Keratinocyte (primary cell): ENCODE measurements at regions not wholly inside any gene's neighbourhood (a gene's known extent, or its start where the extent isn't known, plus 50 kb on each side); places are given as distances from the start of the nearest gene placed in this dataset.
"Not testable (repeated sequence)": the region's sequence is repeated elsewhere in the genome, so short reads cannot be mapped to it uniquely, and the experiment has no call there.

Source experiments
- DNase-seq: peaks from one replicate; pipeline ENCODE4 v3.0.0-alpha.2; 2011; ENCODE audit warnings: low read depth, missing footprints, low spot score
- FAIRE-seq: peaks from 2 replicates; lab custom pipeline; 2011; peaks lifted over from hg19 to GRCh38; lab: Jason Lieb, UNC
- H2AFZ ChIP-seq: 2 replicates; pipeline ENCODE4 v1.6.0; 2012; ENCODE audit warnings: low read length, control low read depth, inconsistent platforms; ENCODE audit not compliant: control insufficient read depth
- H3K27ac ChIP-seq: 2 replicates; pipeline ENCODE4 v1.5.1; 2011; ENCODE audit warnings: low read length; ENCODE audit not compliant: control insufficient read depth, insufficient read depth
- H3K27me3 ChIP-seq: 3 replicates; pipeline ENCODE4 v1.6.0; 2011; ENCODE audit warnings: low read length; ENCODE audit not compliant: control insufficient read depth, insufficient read depth; ENCODE audit errors: extremely low read depth
- H3K36me3 ChIP-seq, 2 experiments: 2 replicates in 1 of 2; 3 replicates in 1 of 2; pipeline ENCODE4 v1.5.1; 2011; ENCODE audit warnings: low read length in 2 of 2, mild to moderate bottlenecking in 1 of 2; ENCODE audit not compliant: control insufficient read depth in 2 of 2, insufficient read depth in 2 of 2; ENCODE audit errors: extremely low read depth in 1 of 2
- H3K4me1 ChIP-seq: 3 replicates; pipeline ENCODE4 v1.5.1; 2011; ENCODE audit warnings: low read length; ENCODE audit not compliant: control insufficient read depth, insufficient read depth; ENCODE audit errors: extremely low read depth
- H3K4me2 ChIP-seq: 3 replicates; pipeline ENCODE4 v1.6.0; 2011; ENCODE audit warnings: low read depth, low read length; ENCODE audit not compliant: control insufficient read depth, insufficient read depth; ENCODE audit errors: extremely low read depth
- H3K4me3 ChIP-seq, 3 experiments: fragments of 200-600 bp in 1 of 3; sonication (generic) in 1 of 3; 2 replicates in 2 of 3; 3 replicates in 1 of 3; pipeline ENCODE4 v1.5.1; 2011 to 2016; ENCODE audit warnings: low read length in 3 of 3, mild to moderate bottlenecking in 3 of 3, control low read depth in 2 of 3, inconsistent platforms in 1 of 3, low read depth in 1 of 3, mixed read lengths in 1 of 3, mixed run types in 1 of 3, moderate library complexity in 1 of 3; ENCODE audit not compliant: control insufficient read depth in 2 of 3, insufficient read depth in 2 of 3; ENCODE audit errors: extremely low read depth in 1 of 3
- H3K79me2 ChIP-seq: 2 replicates; pipeline ENCODE4 v1.6.0; 2012; ENCODE audit warnings: low read length; ENCODE audit not compliant: control insufficient read depth, insufficient read depth
- H3K9ac ChIP-seq: 3 replicates; pipeline ENCODE4 v1.6.0; 2011; ENCODE audit warnings: low read length; ENCODE audit not compliant: control insufficient read depth, insufficient read depth; ENCODE audit errors: extremely low read depth
- H3K9me1 ChIP-seq: 3 replicates; pipeline ENCODE4 v1.6.0; 2011; ENCODE audit warnings: low read length; ENCODE audit not compliant: control insufficient read depth, insufficient read depth; ENCODE audit errors: extremely low read depth
- H3K9me3 ChIP-seq: 2 replicates; pipeline ENCODE4 v1.5.1; 2012; ENCODE audit warnings: low read depth, low read length; ENCODE audit not compliant: control insufficient read depth
- H4K20me1 ChIP-seq: 3 replicates; pipeline ENCODE4 v1.6.0; 2011; ENCODE audit warnings: low read length; ENCODE audit not compliant: control insufficient read depth, insufficient read depth; ENCODE audit errors: extremely low read depth
- dilution Hi-C: fragments of 300-500 bp; cut with MboI; formaldehyde crosslinking; loops from one replicate; pipeline ENCODE4 v1.7.0; 2020; ENCODE audit warnings: low sequenced_read_pairs; ENCODE audit not compliant: extremely low pct_ligation_motif_present
- TF ChIP-seq, protein P1 (sequence below), 3 experiments: IDR thresholded peaks in 1 of 3; conservative IDR thresholded peaks in 1 of 3; optimal IDR thresholded peaks in 1 of 3; 2 replicates in 2 of 3; 3 replicates in 1 of 3; pipeline versions ENCODE3 to v1.5.1; 2011; ENCODE audit warnings: low read length in 3 of 3, mild to moderate bottlenecking in 3 of 3, moderate library complexity in 2 of 3, control low read depth in 1 of 3, inconsistent platforms in 1 of 3; ENCODE audit not compliant: insufficient read depth in 2 of 3; ENCODE audit errors: extremely low read depth in 1 of 3

DNA sequence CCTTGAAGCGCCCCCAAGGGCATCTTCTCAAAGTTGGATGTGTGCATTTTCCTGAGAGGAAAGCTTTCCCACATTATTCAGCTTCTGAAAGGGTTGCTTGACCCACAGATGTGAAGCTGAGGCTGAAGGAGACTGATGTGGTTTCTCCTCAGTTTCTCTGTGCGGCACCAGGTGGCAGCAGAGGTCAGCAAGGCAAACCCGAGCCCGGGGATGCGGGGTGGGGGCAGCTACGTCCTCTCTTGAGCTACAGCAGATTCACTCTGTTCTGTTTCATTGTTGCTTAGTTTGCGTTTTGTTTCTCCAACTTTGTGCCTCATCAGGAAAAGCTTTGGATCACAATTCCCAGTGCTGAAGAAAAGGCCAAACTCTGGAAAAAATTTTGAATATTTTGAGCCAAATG is 100.5 kb downstream of the OR4F16 start:
- DNase-seq, H3K4me2 ChIP-seq, H3K27me3 ChIP-seq, H3K4me1 ChIP-seq, FAIRE-seq, H3K79me2 ChIP-seq, H3K9ac ChIP-seq, H3K9me1 ChIP-seq, dilution Hi-C loops, H3K27ac ChIP-seq, H3K36me3 ChIP-seq, H3K4me3 ChIP-seq, H2AFZ ChIP-seq, H3K9me3 ChIP-seq, H4K20me1 ChIP-seq: not testable (repeated sequence)
- TF ChIP-seq, protein P1, sequence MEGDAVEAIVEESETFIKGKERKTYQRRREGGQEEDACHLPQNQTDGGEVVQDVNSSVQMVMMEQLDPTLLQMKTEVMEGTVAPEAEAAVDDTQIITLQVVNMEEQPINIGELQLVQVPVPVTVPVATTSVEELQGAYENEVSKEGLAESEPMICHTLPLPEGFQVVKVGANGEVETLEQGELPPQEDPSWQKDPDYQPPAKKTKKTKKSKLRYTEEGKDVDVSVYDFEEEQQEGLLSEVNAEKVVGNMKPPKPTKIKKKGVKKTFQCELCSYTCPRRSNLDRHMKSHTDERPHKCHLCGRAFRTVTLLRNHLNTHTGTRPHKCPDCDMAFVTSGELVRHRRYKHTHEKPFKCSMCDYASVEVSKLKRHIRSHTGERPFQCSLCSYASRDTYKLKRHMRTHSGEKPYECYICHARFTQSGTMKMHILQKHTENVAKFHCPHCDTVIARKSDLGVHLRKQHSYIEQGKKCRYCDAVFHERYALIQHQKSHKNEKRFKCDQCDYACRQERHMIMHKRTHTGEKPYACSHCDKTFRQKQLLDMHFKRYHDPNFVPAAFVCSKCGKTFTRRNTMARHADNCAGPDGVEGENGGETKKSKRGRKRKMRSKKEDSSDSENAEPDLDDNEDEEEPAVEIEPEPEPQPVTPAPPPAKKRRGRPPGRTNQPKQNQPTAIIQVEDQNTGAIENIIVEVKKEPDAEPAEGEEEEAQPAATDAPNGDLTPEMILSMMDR (optimal IDR thresholded peaks at IDR 0.05 in 1 of 3, IDR thresholded peaks at IDR 0.05 in 1 of 3, conservative IDR thresholded peaks at IDR 0.05 in 1 of 3; ENCODE audit: extremely low read depth in 1 of 3, insufficient read depth in 2 of 3, low read length in 3 of 3) = peak in 1 of 3 experiments; percentile 35
